ENCODE measurements at regions not wholly inside any gene's neighbourhood (a gene's known extent, or its start where the extent isn't known, plus 50 kb on each side); places are given as distances from the start of the nearest gene placed in this dataset.

DNA sequence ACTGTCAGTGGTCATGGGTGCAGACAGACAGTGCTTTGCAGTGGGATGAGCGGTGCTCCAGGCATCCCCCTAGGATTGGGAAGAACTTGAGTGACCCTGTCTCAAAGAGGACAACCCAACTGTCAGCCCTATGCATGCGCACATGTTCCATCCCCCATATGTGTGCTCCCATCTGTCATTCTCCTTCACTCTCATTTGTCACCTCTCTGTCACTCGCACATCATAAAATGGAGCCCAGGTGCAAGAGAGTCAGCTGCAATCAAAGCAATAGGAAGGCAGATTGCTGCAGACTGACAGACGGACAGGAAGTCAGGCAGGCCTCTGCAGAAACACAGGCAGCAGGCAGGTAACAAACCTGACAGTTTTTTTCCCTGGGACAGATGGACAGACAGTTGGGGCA, 101.8 kb upstream of the CCL1 start:
- H3K4me3 ChIP-seq (ENCODE audit: control insufficient read depth, low read depth, low read length) = no peak overlapping the region
- DNase-seq (ENCODE audit: low read depth) = no peak
- TF ChIP-seq, protein P1, sequence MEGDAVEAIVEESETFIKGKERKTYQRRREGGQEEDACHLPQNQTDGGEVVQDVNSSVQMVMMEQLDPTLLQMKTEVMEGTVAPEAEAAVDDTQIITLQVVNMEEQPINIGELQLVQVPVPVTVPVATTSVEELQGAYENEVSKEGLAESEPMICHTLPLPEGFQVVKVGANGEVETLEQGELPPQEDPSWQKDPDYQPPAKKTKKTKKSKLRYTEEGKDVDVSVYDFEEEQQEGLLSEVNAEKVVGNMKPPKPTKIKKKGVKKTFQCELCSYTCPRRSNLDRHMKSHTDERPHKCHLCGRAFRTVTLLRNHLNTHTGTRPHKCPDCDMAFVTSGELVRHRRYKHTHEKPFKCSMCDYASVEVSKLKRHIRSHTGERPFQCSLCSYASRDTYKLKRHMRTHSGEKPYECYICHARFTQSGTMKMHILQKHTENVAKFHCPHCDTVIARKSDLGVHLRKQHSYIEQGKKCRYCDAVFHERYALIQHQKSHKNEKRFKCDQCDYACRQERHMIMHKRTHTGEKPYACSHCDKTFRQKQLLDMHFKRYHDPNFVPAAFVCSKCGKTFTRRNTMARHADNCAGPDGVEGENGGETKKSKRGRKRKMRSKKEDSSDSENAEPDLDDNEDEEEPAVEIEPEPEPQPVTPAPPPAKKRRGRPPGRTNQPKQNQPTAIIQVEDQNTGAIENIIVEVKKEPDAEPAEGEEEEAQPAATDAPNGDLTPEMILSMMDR (IDR thresholded peaks at IDR 0.05; ENCODE audit: control insufficient read depth, insufficient read depth, low read depth, low read length, missing control alignments) = no peak

DNA sequence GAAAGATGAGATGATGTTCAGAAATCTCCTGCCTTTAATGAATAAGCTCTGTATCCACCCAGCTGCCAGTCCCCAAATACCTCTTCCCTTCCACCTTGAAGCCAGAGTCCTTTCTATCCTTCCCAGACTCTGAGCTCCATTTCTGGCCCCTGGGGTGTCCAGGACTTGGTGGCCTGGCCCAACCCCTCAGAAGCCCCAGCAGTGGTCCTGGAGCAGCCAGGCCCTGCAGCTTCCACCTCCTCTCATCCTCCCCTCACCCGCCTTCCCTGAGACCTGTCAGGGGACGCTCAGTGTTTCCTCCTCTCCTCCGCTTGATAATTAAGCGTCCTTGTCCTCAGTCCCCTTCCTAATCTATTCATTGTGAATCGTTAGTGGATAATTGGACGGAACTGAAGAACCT, 95.2 kb upstream of the CCL1 start:
- no peak for DNase-seq (ENCODE audit: low read depth)
- TF ChIP-seq, protein P1 (IDR thresholded peaks at IDR 0.05; ENCODE audit: control insufficient read depth, insufficient read depth, low read depth, low read length, missing control alignments) = no peak
- H3K4me3 ChIP-seq (ENCODE audit: control insufficient read depth, low read depth, low read length) = no peak overlapping the region

DNA sequence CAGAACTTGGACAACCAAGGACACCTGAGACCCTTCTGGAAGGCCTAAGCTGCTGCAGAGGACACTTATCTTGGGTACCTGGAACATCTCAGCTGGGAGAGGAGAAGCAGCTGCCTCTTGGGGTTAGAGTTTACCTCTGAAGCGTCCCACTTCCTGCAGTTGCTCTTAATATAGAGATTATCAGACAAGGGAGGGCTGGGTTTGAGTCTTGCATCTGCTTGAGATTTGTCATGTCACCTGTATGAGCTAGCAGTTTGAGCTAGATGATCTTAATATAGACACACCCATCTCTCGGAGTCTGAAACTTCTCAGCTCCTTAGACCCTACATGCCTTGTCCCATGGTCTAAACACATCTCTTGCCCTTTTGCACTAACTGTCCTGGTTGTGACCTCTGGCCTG, 93.1 kb upstream of the CCL1 start:
- H3K4me3 ChIP-seq (ENCODE audit: control insufficient read depth, low read depth, low read length) = no peak overlapping the region
- DNase-seq (ENCODE audit: low read depth) = no peak
- TF ChIP-seq, protein P1 (IDR thresholded peaks at IDR 0.05; ENCODE audit: control insufficient read depth, insufficient read depth, low read depth, low read length, missing control alignments) = no peak

DNA sequence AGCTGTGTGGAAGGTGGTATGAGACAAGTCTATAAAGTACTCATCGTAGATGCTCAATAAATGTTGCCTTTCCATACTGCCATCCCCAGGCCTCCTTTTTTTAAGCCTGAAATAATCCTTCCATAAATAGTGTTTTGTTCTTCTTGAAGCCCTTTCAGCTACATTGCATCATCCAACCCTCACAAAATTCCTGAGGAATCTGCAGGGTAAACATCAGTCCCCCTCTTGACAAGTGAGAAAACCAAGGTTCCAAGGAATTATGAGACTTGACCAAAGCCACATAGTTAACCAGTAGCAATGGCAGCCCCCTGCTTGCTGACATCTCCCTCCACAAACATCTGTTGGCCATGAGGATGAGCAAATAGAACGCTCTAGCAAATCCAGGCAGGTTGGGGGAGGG, 89.7 kb upstream of the CCL1 start:
- TF ChIP-seq, protein P1 (IDR thresholded peaks at IDR 0.05; ENCODE audit: control insufficient read depth, insufficient read depth, low read depth, low read length, missing control alignments) = no peak
- no peak for DNase-seq (ENCODE audit: low read depth)
- no peak overlapping the region for H3K4me3 ChIP-seq (ENCODE audit: control insufficient read depth, low read depth, low read length)

DNA sequence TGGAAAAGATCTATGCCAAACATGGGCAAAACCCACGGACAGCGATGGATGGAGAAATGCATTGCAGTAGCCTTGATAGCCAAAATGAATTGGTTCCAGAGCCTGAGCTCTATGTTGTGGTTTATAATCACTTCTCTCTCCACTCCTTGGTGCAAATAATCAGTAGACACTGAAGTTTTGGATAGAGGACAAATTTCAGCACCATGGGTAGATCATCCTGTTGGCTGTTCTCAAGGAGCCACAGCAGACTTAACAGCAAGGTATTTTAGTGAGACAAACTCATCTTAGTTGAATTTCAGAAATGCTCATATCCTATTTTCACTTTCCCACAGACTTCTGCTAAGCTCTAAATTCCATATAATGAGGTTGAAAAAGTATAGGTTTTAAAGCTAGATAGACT, 88.3 kb upstream of the CCL1 start:
- TF ChIP-seq, protein P1 (IDR thresholded peaks at IDR 0.05; ENCODE audit: control insufficient read depth, insufficient read depth, low read depth, low read length, missing control alignments) = no peak
- no peak for DNase-seq (ENCODE audit: low read depth)
- no peak overlapping the region for H3K4me3 ChIP-seq (ENCODE audit: control insufficient read depth, low read depth, low read length)

DNA sequence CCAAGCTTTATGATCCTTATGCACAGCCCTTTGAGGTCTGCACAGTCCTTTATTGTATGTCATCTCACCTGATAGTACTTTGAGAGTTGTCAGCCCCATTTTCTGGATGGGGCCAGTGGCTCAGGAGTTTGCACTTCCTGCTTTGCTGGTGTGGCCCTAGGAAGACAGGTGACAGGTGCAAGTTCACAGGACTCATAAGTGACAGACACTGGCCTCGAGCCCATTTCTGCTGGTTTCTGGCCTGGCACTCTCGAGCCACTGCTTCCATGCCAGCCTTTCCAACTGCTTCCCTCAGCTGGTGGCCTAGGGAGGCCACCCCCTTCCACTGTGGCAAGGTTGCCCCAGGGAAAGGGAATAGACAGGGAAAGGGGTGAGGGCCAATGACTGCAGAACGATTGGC, 84.4 kb upstream of the CCL1 start:
- TF ChIP-seq, protein P1 (IDR thresholded peaks at IDR 0.05; ENCODE audit: control insufficient read depth, insufficient read depth, low read depth, low read length, missing control alignments) = no peak
- H3K4me3 ChIP-seq (ENCODE audit: control insufficient read depth, low read depth, low read length) = no peak overlapping the region
- DNase-seq (ENCODE audit: low read depth) = no peak

DNA sequence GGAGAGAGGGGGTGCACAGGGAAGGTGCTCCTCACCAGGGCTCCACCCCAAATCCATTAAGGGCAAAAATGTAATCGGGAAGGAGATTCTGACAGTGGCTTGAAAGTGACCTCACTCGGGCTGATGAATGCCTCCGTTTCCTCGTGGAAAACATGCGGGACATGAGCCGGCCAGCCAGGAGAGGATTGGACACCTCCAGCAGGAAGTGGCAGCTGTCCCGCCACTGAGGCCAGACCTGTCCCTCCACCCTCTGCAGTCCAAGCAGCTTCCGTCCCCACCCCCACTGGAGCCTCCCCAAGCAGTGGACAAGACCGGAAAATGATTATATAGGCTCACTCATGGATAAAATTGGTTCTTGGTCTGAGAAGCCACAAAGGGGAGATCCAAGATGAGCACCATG, 82.1 kb upstream of the CCL1 start:
- TF ChIP-seq, protein P1 (IDR thresholded peaks at IDR 0.05; ENCODE audit: control insufficient read depth, insufficient read depth, low read depth, low read length, missing control alignments) = no peak

More for the DNA sequence above, 82.1 kb upstream of the CCL1 start:
- no peak for DNase-seq (ENCODE audit: low read depth)
- no peak overlapping the region for H3K4me3 ChIP-seq (ENCODE audit: control insufficient read depth, low read depth, low read length)

Measured in AG09309 (cell line).